GM19240 (cell line): ENCODE measurements at regions not wholly inside any gene's neighbourhood (a gene's known extent, or its start where the extent isn't known, plus 50 kb on each side); places are given as distances from the start of the nearest gene placed in this dataset.
"Not testable (repeated sequence)": the region's sequence is repeated elsewhere in the genome, so short reads cannot be mapped to it uniquely, and the experiment has no call there.

Experiments used
- DNase-seq: peaks from one replicate; pipeline ENCODE4 v3.0.0; 2011; ENCODE audit warnings: low spot score; ENCODE audit not compliant: insufficient read length

- DNase-seq = no peak
Observed at GRCh38 chr15:91356083-91356482, 256.0 kb downstream of the SV2B start.

GRCh38 chr15:91357011-91357410 is 257.0 kb downstream of the SV2B start:
- no peak for DNase-seq

GRCh38 chr15:91357486-91357885 is 257.4 kb downstream of the SV2B start:
- no peak for DNase-seq

- no peak for DNase-seq
Observed at GRCh38 chr15:91358405-91358804, 258.3 kb downstream of the SV2B start.

GRCh38 chr15:91361696-91362095 is 261.6 kb downstream of the SV2B start:
- DNase-seq = not testable (repeated sequence)

GRCh38 chr15:91366111-91366510 is 266.1 kb downstream of the SV2B start:
- DNase-seq = no peak

- DNase-seq = no peak
Observed at GRCh38 chr15:91368611-91369010, 268.6 kb downstream of the SV2B start.

GRCh38 chr15:91369823-91370222 is 269.8 kb downstream of the SV2B start:
- DNase-seq = no peak

GRCh38 chr15:91371345-91371744 is 271.3 kb downstream of the SV2B start:
- DNase-seq = not testable (repeated sequence)

GRCh38 chr15:91374336-91374735 is 274.3 kb downstream of the SV2B start:
- DNase-seq = no peak

GRCh38 chr15:91376038-91376437 is 276.0 kb downstream of the SV2B start:
- DNase-seq = no peak

- no peak for DNase-seq
Observed at GRCh38 chr15:91380114-91380513, 280.1 kb downstream of the SV2B start.

GRCh38 chr15:91383532-91383931 is 283.5 kb downstream of the SV2B start:
- DNase-seq = no peak

- DNase-seq = no peak
Observed at GRCh38 chr15:91384189-91384730, 284.2 kb downstream of the SV2B start.

GRCh38 chr15:91385311-91385710 is 285.3 kb downstream of the SV2B start:
- no peak for DNase-seq

GRCh38 chr15:91393186-91393585 is 293.1 kb downstream of the SV2B start:
- no peak for DNase-seq

GRCh38 chr15:91400481-91400880 is 300.4 kb downstream of the SV2B start:
- no peak for DNase-seq

GRCh38 chr15:91407269-91407889 is 307.3 kb downstream of the SV2B start:
- no peak for DNase-seq

- no peak for DNase-seq
Observed at GRCh38 chr15:91408476-91409076, 308.5 kb downstream of the SV2B start.

GRCh38 chr15:91409387-91409786 is 309.3 kb downstream of the SV2B start:
- DNase-seq = no peak

- no peak for DNase-seq
Observed at GRCh38 chr15:91411586-91411985, 311.5 kb downstream of the SV2B start.

- DNase-seq = no peak
Observed at GRCh38 chr15:91412138-91412928, 312.3 kb downstream of the SV2B start.
